ENCODE measurements at regions not wholly inside any gene's neighbourhood (a gene's known extent, or its start where the extent isn't known, plus 50 kb on each side); places are given as distances from the start of the nearest gene placed in this dataset.

DNA sequence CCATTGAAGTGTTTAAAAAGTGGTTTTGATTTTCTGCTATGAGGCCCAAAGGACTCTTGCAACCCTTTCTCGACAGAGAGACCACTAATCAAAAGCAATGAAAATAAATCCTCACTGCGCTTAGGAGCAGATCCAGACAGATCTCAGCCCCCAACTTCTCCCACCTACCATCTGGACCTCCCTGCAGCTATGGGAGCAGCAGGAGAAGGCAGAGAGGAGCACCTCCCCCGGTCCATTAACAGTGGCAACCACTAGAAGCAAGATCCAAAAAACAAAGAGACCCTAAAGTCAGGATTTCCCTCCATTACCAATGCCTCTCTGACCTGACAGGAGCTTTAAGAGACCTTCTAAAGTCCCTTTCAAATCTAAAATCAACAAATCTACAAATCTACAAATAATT, 99.0 kb upstream of the LSM8 start:
- FAIRE-seq, result no peak

DNA sequence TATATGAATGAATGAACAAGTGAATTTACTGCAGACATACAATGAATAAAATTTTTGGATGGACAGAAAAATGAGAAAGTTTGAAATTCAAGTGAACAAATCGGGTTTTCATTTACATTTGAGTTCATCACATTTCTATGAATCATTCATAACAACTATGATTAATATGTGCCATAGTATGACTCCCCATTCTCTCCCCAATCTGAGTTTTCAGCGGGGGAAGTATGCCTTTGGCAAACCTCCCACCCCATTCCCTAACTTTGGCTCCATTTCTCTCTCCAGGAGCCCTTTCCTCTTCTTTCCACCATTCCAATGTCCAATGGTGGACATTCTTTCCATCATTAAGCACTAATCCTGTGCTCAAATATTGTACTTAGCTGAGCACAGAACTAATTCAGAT, 96.8 kb upstream of the LSM8 start:
- no peak for FAIRE-seq

DNA sequence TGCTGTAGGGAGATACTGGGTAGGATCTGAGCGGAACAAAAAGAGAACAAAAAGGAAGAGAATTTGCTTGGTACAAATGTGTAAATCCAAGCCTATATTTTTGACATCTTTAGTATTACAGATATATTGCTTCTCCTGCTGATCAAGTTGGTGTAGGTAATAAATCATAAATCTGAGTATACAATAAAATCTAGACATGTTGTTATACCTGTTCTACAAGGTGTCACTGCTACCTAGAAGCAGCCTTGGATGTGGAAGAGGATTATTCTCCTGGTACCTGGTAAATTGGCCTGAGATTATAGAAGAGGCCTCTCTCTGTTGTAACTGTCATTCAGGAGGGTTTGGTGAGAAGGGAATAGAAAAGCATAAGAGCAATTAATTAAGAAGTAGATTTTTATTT, 89.9 kb upstream of the LSM8 start:
- no peak for FAIRE-seq

DNA sequence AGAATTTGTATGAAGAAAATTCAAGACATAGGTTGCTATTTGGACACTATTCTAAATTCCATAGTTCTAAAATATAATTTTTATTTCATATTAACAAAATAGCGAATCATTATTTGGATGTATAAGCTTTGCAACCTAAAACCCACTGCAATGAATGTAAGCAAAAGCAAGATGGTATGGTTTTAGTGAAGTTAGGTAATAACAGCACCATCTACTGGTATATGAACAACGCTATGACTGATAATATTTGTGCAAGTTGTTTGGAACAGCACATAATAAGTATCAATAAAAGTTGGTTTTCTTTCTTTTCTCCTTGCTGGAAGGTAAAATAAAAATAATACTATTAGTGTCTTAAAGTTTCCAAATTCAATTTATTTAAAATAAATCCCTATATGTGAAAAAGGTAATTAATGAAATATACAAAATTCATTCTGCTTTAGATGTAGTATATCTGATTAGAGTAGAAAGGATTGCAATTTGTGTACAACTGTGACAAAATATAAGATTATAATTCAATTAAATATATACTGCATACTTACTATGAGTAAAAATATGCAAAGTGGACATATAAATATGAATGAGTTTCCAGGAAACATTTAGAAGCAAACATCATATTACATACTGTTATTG, 79.0 kb upstream of the LSM8 start:
- FAIRE-seq, result peak; percentile 97

DNA sequence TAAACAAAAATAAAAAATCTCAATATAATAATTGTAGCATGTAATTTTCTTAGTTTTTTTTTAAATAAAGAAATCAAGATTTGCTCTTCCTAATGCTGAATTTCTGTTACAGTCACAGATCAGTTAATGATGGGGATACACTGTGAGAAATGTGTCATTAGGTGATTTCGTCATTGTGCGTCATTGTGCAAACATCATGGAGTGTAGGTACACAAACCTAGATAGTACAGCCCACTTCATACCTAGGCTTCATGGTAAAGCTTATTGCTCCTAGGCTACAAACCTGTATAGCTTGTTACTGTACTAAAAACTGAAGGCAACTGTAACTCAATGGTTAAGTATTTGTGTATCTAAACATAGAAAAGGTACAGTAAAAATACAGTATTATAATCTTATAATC, 74.4 kb upstream of the LSM8 start:
- no peak for FAIRE-seq

DNA sequence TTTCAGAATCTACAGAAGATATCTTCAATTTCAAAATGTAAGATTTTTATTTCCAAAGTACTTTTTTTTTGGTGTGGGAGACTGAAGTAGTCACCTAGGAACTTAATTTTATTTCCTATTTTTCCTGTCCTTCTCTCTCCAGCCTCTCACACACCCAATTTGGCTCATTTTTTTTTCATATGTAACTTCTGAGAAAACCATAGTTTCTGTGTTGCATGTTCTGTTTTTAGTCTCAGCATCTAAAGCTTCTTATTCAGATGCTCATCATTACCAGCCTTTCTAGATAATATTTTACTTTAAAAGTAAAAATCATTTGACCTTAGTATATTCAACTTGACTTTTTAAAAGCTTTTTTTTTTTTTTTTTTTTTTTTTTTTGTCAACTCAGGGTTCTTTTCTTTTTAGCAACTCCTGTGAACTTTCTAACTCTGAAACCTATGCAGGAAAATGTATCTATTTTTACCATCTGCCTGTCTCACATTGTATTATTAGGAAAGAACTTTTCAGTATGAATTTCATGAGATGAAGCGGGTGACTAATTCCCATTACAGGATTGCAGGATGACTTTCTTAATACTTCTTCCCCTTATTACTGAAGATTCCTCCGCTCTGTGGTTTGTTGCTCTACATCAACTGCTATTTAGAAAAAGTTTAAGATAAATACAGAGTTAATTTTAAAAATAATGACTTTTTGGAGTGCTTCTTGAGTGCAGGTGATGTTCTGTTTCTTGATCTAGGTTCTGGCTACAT, 73.6 kb upstream of the LSM8 start:
- FAIRE-seq, result peak; percentile 11

DNA sequence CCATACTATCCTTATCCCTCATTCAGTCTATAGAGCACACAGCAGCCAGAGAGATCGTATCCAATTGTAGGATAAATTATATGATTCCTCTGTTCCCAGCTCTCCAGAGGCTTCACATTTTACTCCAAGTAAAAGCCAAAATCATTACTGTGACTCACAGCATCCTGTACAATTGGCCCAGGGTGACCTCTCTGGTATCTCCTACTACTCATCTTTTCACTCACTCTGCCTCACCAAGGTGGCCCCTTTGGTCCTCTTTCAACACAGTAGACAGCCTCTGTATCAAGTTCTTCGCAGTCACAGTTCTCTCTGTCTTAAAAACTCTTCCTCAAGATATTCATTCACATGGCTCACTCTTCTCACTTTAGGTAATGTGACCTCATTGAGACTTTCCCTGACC, 72.6 kb upstream of the LSM8 start:
- no peak for FAIRE-seq

DNA sequence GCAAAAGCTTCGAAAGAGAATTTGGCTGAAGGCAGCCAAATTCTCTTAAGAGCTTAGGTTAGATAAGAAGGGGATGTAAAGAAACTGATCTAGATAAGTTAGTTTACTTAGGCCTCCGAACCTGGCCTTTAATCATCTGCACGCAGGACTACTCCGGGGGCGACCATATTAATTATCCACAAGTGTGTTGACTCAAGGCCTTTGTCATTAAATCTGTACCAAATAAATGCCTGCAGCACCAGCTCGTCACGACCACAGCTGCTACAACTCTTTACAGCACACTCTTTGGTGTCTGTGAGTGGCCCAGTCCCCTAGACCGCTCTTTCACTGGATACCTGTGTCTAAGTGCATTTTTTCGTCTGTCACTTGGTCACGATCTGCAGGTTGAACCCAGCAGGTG, 69.8 kb upstream of the LSM8 start:
- no peak for FAIRE-seq

DNA sequence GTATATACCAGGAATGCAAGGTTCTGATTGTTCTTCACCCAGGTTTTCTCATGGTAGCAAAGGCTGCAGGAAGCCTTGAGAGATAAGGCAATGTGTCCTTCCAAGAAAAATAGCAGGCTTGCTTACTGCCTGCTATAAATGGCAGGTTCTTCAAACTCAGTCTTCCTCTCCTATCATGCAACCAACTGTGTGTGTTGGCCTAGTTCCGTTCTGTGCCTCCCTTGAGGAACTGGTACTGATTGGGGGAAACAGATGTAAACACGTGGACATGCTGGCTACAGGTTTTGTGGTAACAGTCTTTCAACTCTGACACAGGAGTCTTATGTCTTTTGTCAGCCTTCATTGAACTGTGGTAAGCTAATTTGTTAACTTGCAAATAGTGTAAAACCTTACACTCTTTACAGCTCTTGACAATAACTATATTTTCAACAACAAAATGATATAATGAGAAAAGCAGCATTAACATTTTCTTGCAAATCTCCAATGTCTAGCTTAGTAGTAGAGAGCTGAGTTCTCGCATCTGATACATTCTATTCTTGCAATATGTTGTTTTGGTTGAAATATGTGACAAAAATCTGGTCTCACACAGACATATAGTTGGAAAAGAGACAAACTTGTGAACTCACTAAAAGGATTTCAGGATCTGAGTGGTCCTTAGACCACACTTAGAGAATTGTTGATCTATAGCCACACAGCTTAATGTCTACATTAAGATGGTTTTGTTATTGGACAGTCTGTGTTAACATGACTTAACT, 54.7 kb upstream of the LSM8 start:
- no peak for FAIRE-seq

DNA sequence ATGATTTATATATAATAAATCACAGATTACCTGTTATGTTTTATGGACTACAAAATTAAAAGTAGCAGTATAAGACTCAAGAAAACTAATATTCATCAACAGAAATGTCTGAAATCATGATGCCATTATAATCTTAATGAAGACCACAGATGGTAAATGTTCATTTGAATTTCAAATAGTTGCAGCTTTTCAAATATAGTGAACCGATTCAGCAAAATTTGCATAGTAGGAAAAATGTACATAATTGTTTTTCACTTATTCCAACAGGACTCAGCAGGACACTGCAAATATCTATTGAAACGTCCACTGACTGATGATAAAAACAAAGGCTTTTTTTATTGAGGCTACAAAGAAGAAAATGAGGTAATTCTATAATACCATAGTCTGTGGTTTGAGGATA, 51.2 kb upstream of the LSM8 start:
- no peak for FAIRE-seq

Measured in A204.1 (cell line).